ENCODE measurements at regions not wholly inside any gene's neighbourhood (a gene's known extent, or its start where the extent isn't known, plus 50 kb on each side); places are given as distances from the start of the nearest gene placed in this dataset.

DNA sequence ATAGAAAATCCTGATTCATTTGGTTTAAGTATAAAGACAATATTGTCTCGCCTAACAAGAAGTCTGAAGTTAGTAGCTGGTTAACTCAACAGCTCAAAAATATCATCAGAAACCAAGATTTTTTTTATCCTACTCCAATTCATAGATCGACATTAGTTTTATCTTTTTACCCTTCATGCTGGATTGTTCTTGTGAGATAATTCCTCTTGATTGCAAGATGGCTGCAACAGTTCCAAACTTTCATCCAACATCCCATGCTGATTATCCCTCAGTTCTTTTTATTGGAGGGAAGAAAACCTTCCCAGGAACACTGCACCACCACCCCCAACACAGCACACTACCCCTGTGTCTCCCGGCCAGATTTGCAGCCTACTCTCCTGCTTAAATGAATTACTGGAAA is 370.2 kb upstream of the RAB6C start:
- no peaks in the 10 kb centered on the region for H3K27me3 Mint-ChIP-seq
- ChIA-PET POLR2A (no interaction called here), CTCF (no interaction called here)
- H3K4me3 Mint-ChIP-seq = no peak overlapping the region
- DNase-seq = no peak
- no peaks in the 10 kb centered on the region for H3K36me3 Mint-ChIP-seq
- no peak overlapping the region for H3K27ac Mint-ChIP-seq
- intact Hi-C loops (cut with micrococcal nuclease) = no loop called here
- peaks cover 9% of the 10 kb centered on the region for H3K9me3 Mint-ChIP-seq
- no peaks in the 10 kb centered on the region for H3K4me1 Mint-ChIP-seq (ENCODE audit: low read depth)

DNA sequence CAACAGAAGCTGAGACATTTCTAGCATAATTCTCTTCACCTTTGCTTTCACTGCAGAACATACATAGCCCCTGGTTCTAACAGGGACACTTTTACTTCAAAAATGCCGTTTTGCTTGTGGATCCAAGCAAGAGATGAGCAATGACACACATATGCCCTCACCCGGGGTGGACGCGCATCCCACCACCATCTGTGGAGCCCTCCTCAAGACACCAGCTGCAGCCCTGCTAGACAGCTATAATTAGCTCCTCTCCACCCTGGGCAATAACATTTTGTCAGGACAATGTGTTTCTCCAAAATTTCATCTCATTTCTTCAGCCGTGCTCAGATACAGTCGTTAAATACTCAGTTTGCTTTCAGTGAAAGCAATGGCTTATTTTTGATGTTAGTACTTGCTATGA is 368.7 kb upstream of the RAB6C start:
- DNase-seq = no peak
- intact Hi-C loops (cut with micrococcal nuclease) = no loop called here
- Mint-ChIP-seq H3K9me3 (peaks cover 9% of the 10 kb centered on the region), H3K4me1 (ENCODE audit: low read depth) (no peaks in the 10 kb centered on the region), H3K27ac (no peak overlapping the region), H3K4me3 (no peak overlapping the region), H3K27me3 (no peaks in the 10 kb centered on the region), H3K36me3 (no peaks in the 10 kb centered on the region)
- CTCF ChIA-PET = no interaction called here
- POLR2A ChIA-PET = no interaction called here

DNA sequence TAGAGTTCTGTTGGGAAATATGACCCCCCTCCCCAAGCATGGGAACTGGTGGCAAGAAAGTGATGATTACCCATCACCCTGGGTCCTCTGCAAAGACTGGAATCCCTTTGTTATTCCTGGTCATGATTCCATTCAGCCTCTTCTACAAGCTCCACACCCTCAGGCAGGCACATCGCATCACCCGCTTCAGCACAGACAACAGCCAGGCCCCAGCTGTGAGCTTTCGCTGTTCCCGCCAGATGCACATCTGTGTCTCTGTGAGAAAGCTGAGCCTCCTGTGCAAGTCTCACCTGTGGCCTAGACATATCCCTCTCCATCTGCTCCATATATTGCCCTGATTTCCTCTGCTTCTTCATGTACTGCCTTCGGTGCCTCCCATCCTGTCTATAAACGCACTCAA is 368.0 kb upstream of the RAB6C start:
- POLR2A ChIA-PET = no interaction called here
- Mint-ChIP-seq H3K4me1 (ENCODE audit: low read depth) (no peaks in the 10 kb centered on the region), H3K27me3 (no peaks in the 10 kb centered on the region)

DNA sequence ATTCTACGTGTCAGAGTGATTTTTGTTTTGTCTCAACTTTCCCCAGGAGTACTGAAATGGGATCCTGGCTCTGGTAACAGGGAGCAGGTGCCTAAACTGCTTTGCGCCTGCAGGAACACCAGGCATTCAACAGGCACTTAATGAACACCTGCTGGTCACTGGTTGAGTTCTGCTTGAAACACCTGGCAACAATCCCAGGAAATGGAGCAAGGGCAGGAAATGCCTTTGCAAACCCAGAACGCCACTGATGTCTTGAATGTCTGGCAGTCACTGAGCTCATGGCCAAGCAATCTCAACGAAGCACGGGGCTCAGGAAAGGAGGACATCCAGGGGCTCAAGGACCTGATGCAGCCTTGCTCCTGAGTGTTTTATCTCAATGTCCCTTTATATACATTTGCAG is 360.0 kb upstream of the RAB6C start:
- intact Hi-C loops (cut with micrococcal nuclease) = no loop called here
- CTCF ChIA-PET = no interaction called here
- no peak overlapping the region for H3K4me3 Mint-ChIP-seq
- no peaks in the 10 kb centered on the region for H3K27me3 Mint-ChIP-seq
- no peak overlapping the region for H3K27ac Mint-ChIP-seq
- no peak for DNase-seq
- H3K36me3 Mint-ChIP-seq = no peaks in the 10 kb centered on the region
- no peaks in the 10 kb centered on the region for H3K4me1 Mint-ChIP-seq (ENCODE audit: low read depth)
- H3K9me3 Mint-ChIP-seq = no peaks in the 10 kb centered on the region
- POLR2A ChIA-PET = no interaction called here

More for the DNA sequence above, 368.0 kb upstream of the RAB6C start:
- peaks cover 9% of the 10 kb centered on the region for H3K9me3 Mint-ChIP-seq
- H3K4me3 Mint-ChIP-seq = no peak overlapping the region
- DNase-seq = no peak
- CTCF ChIA-PET = no interaction called here
- H3K27ac Mint-ChIP-seq = no peak overlapping the region
- H3K36me3 Mint-ChIP-seq = no peaks in the 10 kb centered on the region
- intact Hi-C loops (cut with micrococcal nuclease) = no loop called here

DNA sequence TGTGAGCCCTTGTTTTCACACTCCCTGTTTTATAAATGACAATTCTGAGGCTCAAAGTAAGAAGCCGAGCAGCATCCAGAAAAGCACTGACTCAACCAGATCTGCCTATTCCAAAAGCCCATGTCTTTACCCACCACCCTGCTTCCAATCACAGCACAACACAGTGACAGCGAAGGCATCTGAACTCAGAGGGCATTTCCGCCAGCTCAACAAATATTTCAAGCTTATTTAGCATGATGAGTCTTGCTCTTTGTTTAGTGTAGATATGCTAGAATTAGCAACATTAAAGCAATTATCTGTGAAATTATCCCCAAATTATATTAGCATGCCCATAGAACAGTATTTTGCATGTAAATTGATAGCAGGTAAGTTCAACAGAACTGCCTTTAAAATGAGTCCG is 359.1 kb upstream of the RAB6C start:
- Mint-ChIP-seq H3K4me3 (no peak overlapping the region), H3K9me3 (no peaks in the 10 kb centered on the region), H3K27me3 (no peaks in the 10 kb centered on the region), H3K27ac (no peak overlapping the region), H3K36me3 (no peaks in the 10 kb centered on the region), H3K4me1 (ENCODE audit: low read depth) (no peaks in the 10 kb centered on the region)
- POLR2A ChIA-PET = no interaction called here
- DNase-seq = no peak
- intact Hi-C loops (cut with micrococcal nuclease) = no loop called here
- CTCF ChIA-PET = no interaction called here

DNA sequence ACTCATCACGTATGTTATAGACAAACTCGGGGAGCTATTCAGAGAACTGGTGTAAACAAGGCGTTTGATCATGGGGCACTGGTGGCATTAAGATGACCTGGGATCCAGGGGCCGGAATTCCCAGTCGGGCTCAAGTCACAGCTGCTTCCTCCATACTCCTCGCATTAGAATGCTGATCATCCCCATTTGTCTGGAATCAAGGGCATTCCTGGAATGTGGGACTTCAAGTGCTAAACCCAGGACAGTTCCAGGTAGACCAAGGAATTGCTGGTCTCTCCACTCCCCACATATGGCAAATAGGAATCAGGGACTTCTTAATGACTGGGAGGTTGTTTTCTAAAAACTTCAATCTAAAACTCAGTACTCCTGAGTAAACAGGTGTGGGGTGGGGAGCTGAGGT is 355.7 kb upstream of the RAB6C start:
- Mint-ChIP-seq H3K27me3 (no peaks in the 10 kb centered on the region), H3K27ac (no peak overlapping the region), H3K4me3 (no peak overlapping the region), H3K36me3 (no peaks in the 10 kb centered on the region), H3K9me3 (peaks cover 2% of the 10 kb centered on the region), H3K4me1 (ENCODE audit: low read depth) (no peaks in the 10 kb centered on the region)
- no peak for DNase-seq
- ChIA-PET POLR2A (no interaction called here), CTCF (no interaction called here)
- intact Hi-C loops (cut with micrococcal nuclease) = no loop called here

DNA sequence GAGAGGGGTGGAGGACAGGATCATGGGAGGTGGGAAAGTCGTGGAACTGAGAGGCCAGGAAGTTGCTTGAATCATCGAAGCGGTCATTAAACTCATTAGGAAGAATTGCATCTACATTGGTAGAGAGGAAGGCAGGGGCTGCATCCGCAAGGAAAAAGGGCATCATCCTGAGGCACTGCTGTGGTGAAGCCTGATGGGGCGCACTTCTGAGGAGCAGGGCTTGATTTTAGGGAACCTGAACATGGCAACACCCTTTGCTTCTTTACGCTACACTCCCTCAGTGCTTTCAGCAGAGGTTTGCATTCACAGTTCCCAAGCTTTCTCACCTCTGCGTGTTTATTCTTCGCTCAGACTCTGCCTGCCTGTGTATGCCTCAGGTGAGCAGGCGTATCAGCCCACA is 352.0 kb upstream of the RAB6C start:
- H3K4me1 Mint-ChIP-seq (ENCODE audit: low read depth) = no peaks in the 10 kb centered on the region
- no peak for DNase-seq
- no peaks in the 10 kb centered on the region for H3K36me3 Mint-ChIP-seq
- ChIA-PET CTCF (no interaction called here), POLR2A (no interaction called here)
- H3K4me3 Mint-ChIP-seq = no peak overlapping the region
- H3K27ac Mint-ChIP-seq = no peak overlapping the region
- H3K27me3 Mint-ChIP-seq = no peaks in the 10 kb centered on the region
- H3K9me3 Mint-ChIP-seq = peaks cover 5% of the 10 kb centered on the region
- intact Hi-C loops (cut with micrococcal nuclease) = no loop called here

DNA sequence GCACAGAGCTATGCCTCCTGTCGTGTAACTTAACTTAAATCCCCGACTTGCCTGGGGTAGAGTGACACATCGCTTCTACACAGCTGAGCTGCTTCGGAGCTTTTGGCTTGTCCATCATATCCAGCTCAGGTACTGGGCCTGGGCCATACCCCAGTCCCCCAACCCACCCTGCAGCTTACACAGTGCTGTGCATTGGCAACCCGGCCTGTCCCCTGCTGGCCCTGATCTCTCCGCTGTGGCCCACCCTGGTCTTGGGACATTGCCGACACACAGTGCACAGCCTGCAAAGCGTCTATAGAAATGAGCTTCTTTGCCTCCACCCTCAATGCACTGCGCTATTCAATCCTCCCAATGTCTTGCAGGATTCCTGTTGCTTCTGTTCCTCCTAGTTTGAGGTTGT is 342.8 kb upstream of the RAB6C start:
- H3K4me1 Mint-ChIP-seq (ENCODE audit: low read depth) = no peaks in the 10 kb centered on the region
- no peaks in the 10 kb centered on the region for H3K9me3 Mint-ChIP-seq
- DNase-seq = no peak
- CTCF ChIA-PET = no interaction called here
- intact Hi-C loops (cut with micrococcal nuclease) = no loop called here
- H3K36me3 Mint-ChIP-seq = no peaks in the 10 kb centered on the region
- no peak overlapping the region for H3K4me3 Mint-ChIP-seq
- no peak overlapping the region for H3K27ac Mint-ChIP-seq
- POLR2A ChIA-PET = no interaction called here
- no peaks in the 10 kb centered on the region for H3K27me3 Mint-ChIP-seq

DNA sequence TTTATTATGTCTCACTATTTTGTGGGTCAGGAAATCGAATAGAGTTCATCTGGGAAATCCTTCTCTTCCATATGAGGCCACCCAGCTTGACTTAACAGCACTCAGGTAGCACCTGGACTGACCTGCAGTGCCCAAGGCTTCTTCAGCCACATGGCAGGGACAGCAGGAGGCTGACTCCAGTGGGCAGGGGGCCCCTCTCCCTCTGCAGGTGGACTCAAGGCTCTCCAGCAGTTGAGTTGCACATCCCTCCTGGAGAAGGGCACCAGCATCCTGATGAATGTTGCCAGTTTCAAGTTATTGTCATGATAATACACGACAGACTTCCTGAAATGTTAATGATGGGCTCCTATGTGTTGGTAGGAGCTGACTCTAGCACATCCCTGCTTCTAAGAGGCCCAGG is 338.1 kb upstream of the RAB6C start:
- Mint-ChIP-seq H3K4me3 (no peak overlapping the region), H3K36me3 (no peaks in the 10 kb centered on the region), H3K9me3 (no peaks in the 10 kb centered on the region), H3K27me3 (no peaks in the 10 kb centered on the region), H3K27ac (no peak overlapping the region), H3K4me1 (ENCODE audit: low read depth) (no peaks in the 10 kb centered on the region)
- ChIA-PET POLR2A (no interaction called here), CTCF (no interaction called here)
- DNase-seq = no peak
- intact Hi-C loops (cut with micrococcal nuclease) = no loop called here

DNA sequence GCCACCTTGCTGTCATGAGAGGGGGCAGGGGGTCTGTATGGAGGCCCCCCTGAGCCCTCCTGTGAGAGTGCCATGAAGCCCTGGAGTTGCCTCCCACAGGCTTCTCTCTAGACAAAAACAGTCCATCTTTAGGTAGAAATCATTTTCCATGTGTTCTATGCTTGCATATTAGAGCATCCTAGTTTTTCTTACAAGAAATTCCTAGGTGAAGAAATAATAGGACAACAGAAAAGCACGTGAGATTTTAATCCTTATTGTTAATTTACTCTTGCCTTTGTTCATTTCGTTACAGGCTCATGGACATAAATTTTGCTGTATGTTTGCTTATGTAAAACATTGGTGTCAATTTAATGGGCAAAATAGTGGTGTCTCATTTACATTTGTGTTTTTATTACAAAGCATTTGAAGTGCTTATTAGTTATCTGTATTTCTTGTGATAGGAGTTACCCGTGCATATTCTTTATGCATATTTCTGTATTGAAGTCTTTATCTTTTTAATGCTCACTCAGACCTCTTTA is 336.9 kb upstream of the RAB6C start:
- Mint-ChIP-seq H3K27ac (no peak overlapping the region), H3K9me3 (no peaks in the 10 kb centered on the region), H3K4me3 (no peak overlapping the region), H3K27me3 (no peaks in the 10 kb centered on the region), H3K4me1 (ENCODE audit: low read depth) (no peaks in the 10 kb centered on the region), H3K36me3 (no peaks in the 10 kb centered on the region)
- CTCF ChIA-PET = no interaction called here
- intact Hi-C loops (cut with micrococcal nuclease) = no loop called here
- POLR2A ChIA-PET = no interaction called here
- no peak for DNase-seq

DNA sequence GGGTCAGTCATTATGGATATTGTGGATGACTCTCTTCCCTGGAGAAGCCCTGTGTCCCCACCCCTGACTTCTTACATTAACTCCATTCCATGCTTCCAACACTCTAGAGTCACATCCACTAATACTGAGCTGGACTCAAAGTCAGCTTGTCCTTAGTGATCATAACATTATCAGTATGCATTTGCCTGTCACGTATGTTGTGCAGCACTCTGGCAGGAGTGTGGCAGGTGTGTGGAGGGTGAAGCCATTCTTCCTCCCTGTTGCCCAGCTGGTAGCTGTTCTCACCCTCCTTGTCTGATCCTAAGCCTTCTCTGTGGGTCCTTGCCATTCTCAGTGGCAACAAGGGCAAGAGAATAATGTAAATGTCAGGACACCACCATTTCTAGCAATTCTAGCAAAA is 334.1 kb upstream of the RAB6C start:
- H3K4me1 Mint-ChIP-seq (ENCODE audit: low read depth) = no peaks in the 10 kb centered on the region
- POLR2A ChIA-PET = no interaction called here
- H3K27ac Mint-ChIP-seq = no peak overlapping the region
- no peaks in the 10 kb centered on the region for H3K27me3 Mint-ChIP-seq
- H3K9me3 Mint-ChIP-seq = no peaks in the 10 kb centered on the region
- H3K4me3 Mint-ChIP-seq = no peak overlapping the region
- intact Hi-C loops (cut with micrococcal nuclease) = no loop called here
- CTCF ChIA-PET = no interaction called here
- DNase-seq = no peak
- H3K36me3 Mint-ChIP-seq = no peaks in the 10 kb centered on the region

DNA sequence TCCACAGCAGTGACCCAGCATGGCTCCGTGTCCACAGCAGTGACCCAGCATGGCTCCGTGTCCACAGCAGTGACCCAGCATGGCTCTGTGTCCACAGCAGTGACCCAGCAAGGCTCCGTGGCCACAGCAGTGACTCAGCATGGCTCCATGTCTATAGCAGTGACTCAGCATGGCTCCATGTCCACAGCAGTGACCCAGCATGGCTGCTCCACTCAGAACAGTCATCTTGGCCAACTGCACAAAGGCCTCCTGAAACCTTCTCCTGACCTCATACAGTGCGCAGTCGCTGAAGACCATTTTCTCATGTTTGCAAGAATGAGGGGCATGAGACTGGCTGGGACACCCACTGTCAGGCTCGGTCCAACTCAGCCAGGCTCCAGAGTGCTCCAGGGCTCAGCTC is 333.4 kb upstream of the RAB6C start:
- ChIA-PET CTCF (no interaction called here), POLR2A (no interaction called here)
- Mint-ChIP-seq H3K27me3 (no peaks in the 10 kb centered on the region), H3K4me3 (no peak overlapping the region), H3K36me3 (no peaks in the 10 kb centered on the region), H3K9me3 (no peaks in the 10 kb centered on the region), H3K4me1 (ENCODE audit: low read depth) (no peaks in the 10 kb centered on the region), H3K27ac (no peak overlapping the region)
- intact Hi-C loops (cut with micrococcal nuclease) = no loop called here
- DNase-seq = no peak

DNA sequence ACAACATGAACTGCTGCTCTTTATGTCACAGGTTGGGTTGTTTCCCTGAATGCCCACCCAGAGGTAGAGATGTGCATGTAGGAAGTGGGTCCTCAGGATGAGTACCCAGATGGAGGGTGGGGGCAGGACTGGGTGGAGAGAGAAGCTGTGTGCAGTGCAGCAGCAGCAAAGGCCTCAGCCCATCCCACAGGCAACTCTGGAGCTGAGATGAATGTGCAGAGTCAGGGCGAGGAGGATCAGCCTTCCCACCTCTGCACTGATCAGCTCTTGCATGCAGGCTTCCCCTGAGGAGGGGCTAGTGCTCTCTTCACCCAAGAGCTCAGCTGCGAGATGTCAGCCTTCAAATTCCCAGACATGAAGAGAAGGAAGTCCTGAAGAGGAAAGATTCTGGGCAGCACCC is 326.2 kb upstream of the RAB6C start:
- no peaks in the 10 kb centered on the region for H3K9me3 Mint-ChIP-seq

DNA sequence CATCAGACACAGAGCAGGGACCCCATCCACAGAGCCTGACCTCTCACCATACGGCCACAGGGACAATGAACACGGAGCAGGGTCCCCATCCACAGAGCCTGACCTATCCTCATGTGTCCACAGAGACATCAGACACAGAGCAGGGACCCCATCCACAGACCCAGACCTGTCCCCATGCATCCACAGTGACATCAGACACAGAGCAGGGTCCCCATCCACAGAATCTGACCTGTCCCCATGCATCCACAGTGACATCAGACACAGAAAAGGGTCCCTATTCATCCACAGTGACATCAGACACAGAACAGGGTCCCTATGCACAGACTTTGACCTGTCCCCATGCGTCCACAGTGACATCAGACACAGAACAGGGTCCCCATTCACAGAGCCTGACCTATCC is 325.1 kb upstream of the RAB6C start:
- H3K4me3 Mint-ChIP-seq = no peak overlapping the region
- peaks cover 2% of the 10 kb centered on the region for H3K9me3 Mint-ChIP-seq
- ChIA-PET POLR2A (no interaction called here), CTCF (no interaction called here)
- intact Hi-C loops (cut with micrococcal nuclease) = no loop called here
- H3K4me1 Mint-ChIP-seq (ENCODE audit: low read depth) = no peaks in the 10 kb centered on the region
- H3K36me3 Mint-ChIP-seq = no peaks in the 10 kb centered on the region
- no peak overlapping the region for H3K27ac Mint-ChIP-seq
- peaks cover 1% of the 10 kb centered on the region for H3K27me3 Mint-ChIP-seq
- no peak for DNase-seq

More for the DNA sequence above, 326.2 kb upstream of the RAB6C start:
- Mint-ChIP-seq H3K27ac (no peak overlapping the region), H3K27me3 (no peaks in the 10 kb centered on the region), H3K36me3 (no peaks in the 10 kb centered on the region), H3K4me1 (ENCODE audit: low read depth) (no peaks in the 10 kb centered on the region), H3K4me3 (no peak overlapping the region)
- POLR2A ChIA-PET = no interaction called here
- intact Hi-C loops (cut with micrococcal nuclease) = no loop called here
- CTCF ChIA-PET = no interaction called here
- DNase-seq = no peak

Measured in activated CD4-positive, alpha-beta memory T cell treated with anti-CD3 and anti-CD28 coated beads for 36 hours (primary cell).